ENCODE measurements at regions not wholly inside any gene's neighbourhood (a gene's known extent, or its start where the extent isn't known, plus 50 kb on each side); places are given as distances from the start of the nearest gene placed in this dataset.

GRCh38 chr6:4402477-4402976 is 267.2 kb upstream of the ECI2 start:
- peaks cover 0 to 17% (median 2%) of the 10 kb centered on the region in 4 donors for H3K4me1 ChIP-seq
- DNase-seq = peak in 1 of 2 donors; percentile 32
- no peaks in the 10 kb centered on the region for H3K27me3 ChIP-seq
- H3K27ac ChIP-seq = no peak overlapping the region
- TF ChIP-seq EP300 (IDR thresholded peaks at IDR 0.05) (no peak), POLR2A (IDR thresholded peaks at IDR 0.05) (no peak), POLR2AphosphoS5 (IDR thresholded peaks at IDR 0.05) (no peak), CTCF (IDR thresholded peaks at IDR 0.05) (no peak)
- H3K4me3 ChIP-seq = no peak overlapping the region
- H3K36me3 ChIP-seq = no peaks in the 10 kb centered on the region
- WGBS, 2 donors = 75 to 82% methylated on average over 9 to 11 of the region's 11 CpGs
- H3K9me3 ChIP-seq = no peaks in the 10 kb centered on the region
- peak in 1 of 2 donors; percentile 60 for ATAC-seq (ENCODE audit: low FRiP score in 2 of 2)

- no peaks in the 10 kb centered on the region for H3K27me3 ChIP-seq
- peaks cover 0 to 17% (median 2%) of the 10 kb centered on the region in 4 donors for H3K4me1 ChIP-seq
- WGBS, 2 donors = 68 to 71% methylated on average over 14 to 19 of the region's 19 CpGs
- no peak overlapping the region for H3K27ac ChIP-seq
- H3K9me3 ChIP-seq = no peaks in the 10 kb centered on the region
- no peaks in the 10 kb centered on the region for H3K36me3 ChIP-seq
- TF ChIP-seq POLR2A (IDR thresholded peaks at IDR 0.05) (no peak), CTCF (IDR thresholded peaks at IDR 0.05) (no peak), POLR2AphosphoS5 (IDR thresholded peaks at IDR 0.05) (no peak), EP300 (IDR thresholded peaks at IDR 0.05) (no peak)
- DNase-seq (peak in 1 of 2 donors; percentile 62), ATAC-seq (ENCODE audit: low FRiP score in 2 of 2) (no peak)
- H3K4me3 ChIP-seq = no peak overlapping the region
These were observed 266.3 kb upstream of the ECI2 start for GRCh38 chr6:4401408-4402368.

GRCh38 chr6:4399656-4400055 is 264.3 kb upstream of the ECI2 start:
- ATAC-seq (ENCODE audit: low FRiP score in 2 of 2) (no peak), DNase-seq (no peak)
- no peaks in the 10 kb centered on the region for H3K36me3 ChIP-seq
- no peak overlapping the region for H3K27ac ChIP-seq
- H3K27me3 ChIP-seq = no peaks in the 10 kb centered on the region
- TF ChIP-seq POLR2AphosphoS5 (IDR thresholded peaks at IDR 0.05) (no peak), POLR2A (IDR thresholded peaks at IDR 0.05) (no peak), CTCF (IDR thresholded peaks at IDR 0.05) (no peak), EP300 (IDR thresholded peaks at IDR 0.05) (no peak)
- WGBS, 2 donors = 66 to 93% methylated on average over 2 of the region's 2 CpGs
- H3K9me3 ChIP-seq = no peaks in the 10 kb centered on the region
- peaks cover 0 to 17% (median 2%) of the 10 kb centered on the region in 4 donors for H3K4me1 ChIP-seq
- H3K4me3 ChIP-seq = no peak overlapping the region

GRCh38 chr6:4398791-4399190 is 263.4 kb upstream of the ECI2 start:
- no peaks in the 10 kb centered on the region for H3K9me3 ChIP-seq
- DNase-seq (no peak), ATAC-seq (ENCODE audit: low FRiP score in 2 of 2) (no peak)
- H3K27ac ChIP-seq = no peak overlapping the region
- 93 to 94% methylated on average over 3 of the region's 3 CpGs for WGBS, 2 donors
- peaks cover 0 to 13% (median 2%) of the 10 kb centered on the region in 4 donors for H3K4me1 ChIP-seq
- no peaks in the 10 kb centered on the region for H3K27me3 ChIP-seq
- H3K36me3 ChIP-seq = no peaks in the 10 kb centered on the region
- no peak overlapping the region for H3K4me3 ChIP-seq
- TF ChIP-seq EP300 (IDR thresholded peaks at IDR 0.05) (no peak), POLR2A (IDR thresholded peaks at IDR 0.05) (no peak), CTCF (IDR thresholded peaks at IDR 0.05) (no peak), POLR2AphosphoS5 (IDR thresholded peaks at IDR 0.05) (no peak)
